GM12865 (cell line): ENCODE measurements at regions not wholly inside any gene's neighbourhood (a gene's known extent, or its start where the extent isn't known, plus 50 kb on each side); places are given as distances from the start of the nearest gene placed in this dataset.

Experiments
- DNase-seq: peaks from one replicate; pipeline ENCODE4 v3.0.0; 2010; ENCODE audit warnings: low read depth
- H3K4me3 ChIP-seq: 2 replicates; pipeline ENCODE4 v1.5.1; 2011; ENCODE audit warnings: mild to moderate bottlenecking, low read depth, low read length, control low read depth
- TF ChIP-seq, protein P1 (sequence below): IDR thresholded peaks from 2 replicates; pipeline ENCODE4 v1.5.1; 2011; ENCODE audit warnings: low read length, control low read depth, low read depth, inconsistent platforms; ENCODE audit not compliant: insufficient read depth; ENCODE audit errors: missing control alignments

DNA sequence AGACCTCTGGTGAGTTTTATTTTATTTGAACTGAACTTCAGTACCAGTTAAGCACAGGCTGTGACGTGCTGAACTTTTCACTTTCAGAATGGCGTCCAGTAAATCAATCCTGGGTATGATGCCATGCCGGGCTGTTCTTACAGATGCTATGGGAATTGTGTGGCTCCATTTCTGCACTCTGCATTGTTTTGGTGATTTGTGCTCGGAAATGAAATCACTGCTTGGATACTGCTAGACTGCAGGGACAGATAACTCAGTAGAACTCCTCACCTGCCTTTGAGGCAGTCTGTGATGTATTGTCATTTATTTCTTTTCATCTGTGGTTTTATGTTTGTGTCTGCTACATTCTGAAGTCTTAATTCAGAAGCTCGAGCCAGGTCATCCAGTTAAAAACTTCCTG, 172.7 kb downstream of the PTPN11 start:
- DNase-seq, result no peak
- H3K4me3 ChIP-seq, result no peak overlapping the region
- TF ChIP-seq, protein P1, sequence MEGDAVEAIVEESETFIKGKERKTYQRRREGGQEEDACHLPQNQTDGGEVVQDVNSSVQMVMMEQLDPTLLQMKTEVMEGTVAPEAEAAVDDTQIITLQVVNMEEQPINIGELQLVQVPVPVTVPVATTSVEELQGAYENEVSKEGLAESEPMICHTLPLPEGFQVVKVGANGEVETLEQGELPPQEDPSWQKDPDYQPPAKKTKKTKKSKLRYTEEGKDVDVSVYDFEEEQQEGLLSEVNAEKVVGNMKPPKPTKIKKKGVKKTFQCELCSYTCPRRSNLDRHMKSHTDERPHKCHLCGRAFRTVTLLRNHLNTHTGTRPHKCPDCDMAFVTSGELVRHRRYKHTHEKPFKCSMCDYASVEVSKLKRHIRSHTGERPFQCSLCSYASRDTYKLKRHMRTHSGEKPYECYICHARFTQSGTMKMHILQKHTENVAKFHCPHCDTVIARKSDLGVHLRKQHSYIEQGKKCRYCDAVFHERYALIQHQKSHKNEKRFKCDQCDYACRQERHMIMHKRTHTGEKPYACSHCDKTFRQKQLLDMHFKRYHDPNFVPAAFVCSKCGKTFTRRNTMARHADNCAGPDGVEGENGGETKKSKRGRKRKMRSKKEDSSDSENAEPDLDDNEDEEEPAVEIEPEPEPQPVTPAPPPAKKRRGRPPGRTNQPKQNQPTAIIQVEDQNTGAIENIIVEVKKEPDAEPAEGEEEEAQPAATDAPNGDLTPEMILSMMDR, result no peak

DNA sequence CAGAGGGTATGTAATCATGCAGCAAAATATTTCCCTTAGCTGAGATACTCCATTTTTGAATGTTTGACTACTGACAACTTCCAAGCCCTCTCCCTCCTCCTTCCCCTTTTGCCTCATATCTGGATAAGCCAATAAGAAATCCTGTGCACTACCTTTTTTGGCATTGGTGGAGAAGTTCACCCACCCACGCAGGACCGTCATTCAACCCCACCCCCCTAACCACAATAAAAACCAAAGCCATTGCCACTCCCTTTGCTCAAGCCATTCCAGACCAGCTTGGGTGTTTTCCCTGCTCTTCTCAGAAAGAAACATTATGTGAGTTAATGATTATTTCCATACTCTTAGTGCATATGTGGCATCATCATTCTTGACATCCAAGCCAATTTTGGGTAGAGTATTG, 176.7 kb downstream of the PTPN11 start:
- no peak for DNase-seq
- TF ChIP-seq, protein P1, result no peak
- no peak overlapping the region for H3K4me3 ChIP-seq

DNA sequence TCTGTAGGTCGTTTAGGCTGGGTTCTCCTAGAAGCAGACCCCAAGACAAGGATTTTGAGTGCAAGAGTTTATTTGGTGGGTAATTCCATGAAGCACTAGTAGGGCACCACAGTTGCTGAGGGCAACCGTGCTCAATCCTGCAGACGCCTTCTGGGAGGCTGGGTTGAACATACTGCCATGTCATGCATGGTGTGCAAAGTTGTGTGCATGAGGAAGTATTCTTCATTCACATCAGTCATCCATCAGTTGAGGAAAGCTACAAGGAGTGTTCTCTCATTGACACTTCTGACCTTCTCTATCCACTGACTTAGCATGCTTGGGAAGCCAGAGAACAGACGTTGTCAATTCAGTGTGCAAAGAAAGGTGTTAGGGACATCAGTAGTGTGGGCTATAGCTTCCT, 179.2 kb downstream of the PTPN11 start:
- TF ChIP-seq, protein P1, result no peak
- DNase-seq, result no peak

DNA sequence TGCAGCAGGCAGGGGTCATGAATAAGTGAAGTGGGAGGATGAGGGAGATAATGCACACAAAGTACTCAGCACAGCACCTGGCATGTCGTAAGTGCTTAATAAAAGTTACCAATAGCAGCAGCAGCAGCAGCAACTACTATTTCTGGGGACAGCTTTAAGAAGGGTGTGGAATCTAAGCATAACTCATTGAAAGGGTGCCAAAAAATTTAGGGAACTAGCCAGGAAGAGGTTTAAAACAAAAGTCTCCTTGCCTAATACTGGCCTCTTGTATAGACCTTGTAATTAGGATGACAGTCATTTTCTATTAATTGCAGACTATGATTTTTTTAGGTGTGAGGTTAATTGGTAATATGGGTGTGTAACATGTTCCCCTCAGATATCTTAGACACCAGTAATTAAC, 179.9 kb downstream of the PTPN11 start:
- TF ChIP-seq, protein P1, result no peak
- H3K4me3 ChIP-seq, result no peak overlapping the region
- DNase-seq, result no peak

More for the DNA sequence above, 179.2 kb downstream of the PTPN11 start:
- H3K4me3 ChIP-seq, result no peak overlapping the region

DNA sequence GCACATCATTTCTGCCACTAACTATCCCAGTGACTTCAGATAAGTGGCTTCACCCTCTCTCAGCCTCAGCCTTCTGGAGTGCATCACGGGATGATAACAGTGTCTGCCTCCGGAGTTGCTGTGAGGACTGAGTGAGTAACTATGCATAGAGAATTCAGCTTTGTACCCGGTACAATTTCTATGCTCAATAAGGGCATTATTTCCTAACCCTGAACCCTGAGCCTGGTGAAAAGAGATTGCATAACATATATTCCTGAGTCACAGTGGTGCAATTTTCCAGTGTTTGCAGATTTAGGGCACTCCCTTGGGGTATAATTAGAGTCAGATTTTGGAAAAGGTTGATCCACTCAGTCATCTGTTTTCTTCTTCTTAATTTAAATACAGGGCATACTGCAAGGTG, 181.1 kb downstream of the PTPN11 start:
- no peak for DNase-seq
- H3K4me3 ChIP-seq, result no peak overlapping the region
- TF ChIP-seq, protein P1, result no peak

DNA sequence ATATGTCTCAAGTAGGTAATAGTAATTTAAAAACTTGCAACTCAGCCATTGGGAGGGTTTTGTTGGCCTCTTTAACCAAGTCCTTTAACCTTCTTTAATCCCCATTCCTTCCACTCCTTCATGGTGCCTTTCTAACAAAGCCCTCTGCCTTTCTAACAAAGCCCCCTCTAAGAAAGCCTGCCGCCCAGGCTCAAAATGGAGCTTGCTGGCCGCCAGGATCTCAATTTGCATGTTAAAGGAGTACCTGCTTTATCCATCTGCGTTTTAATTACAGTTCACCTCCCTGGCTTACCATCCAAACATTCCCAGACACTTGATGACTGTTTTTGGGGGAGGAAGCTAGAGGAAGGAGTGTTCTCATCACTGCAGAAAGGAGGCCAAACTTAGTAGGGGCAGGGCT, 183.4 kb downstream of the PTPN11 start:
- H3K4me3 ChIP-seq, result no peak overlapping the region
- TF ChIP-seq, protein P1, result no peak
- DNase-seq, result no peak

DNA sequence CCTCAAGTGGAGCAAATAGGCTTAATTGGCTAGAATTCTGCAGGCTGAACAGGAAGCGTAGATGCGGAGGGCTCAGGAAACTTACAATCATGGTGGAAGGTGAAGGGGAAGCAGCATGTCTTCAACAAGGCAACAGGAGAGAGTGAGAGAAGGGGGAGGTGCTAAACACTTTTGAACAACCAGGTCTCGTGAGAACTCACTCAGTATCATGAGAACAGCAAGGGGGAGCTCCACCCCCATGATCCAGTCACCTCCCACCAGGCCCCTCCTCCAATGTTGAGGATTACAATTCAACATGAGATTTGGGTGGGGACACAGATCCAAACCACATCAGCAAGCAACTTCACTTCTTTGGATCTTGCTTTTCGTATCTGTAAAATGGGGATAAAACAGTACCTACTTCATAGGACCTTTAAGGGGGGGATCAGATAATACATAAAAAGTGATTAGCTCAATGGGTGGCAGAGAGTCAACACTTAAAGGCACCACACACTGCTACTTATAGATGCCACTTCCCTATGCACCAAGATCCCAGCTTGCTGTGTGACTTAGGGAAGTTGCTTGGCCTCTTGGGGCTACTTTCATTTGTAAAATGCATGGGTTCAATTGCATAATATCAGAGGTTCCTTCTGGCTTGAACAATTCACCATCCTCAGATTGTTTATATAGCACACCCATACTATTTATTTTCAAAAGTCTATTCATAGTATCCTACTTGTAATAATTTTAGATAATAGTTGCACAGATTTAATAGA, 184.8 kb upstream of the RPH3A start:
- H3K4me3 ChIP-seq, result no peak overlapping the region
- TF ChIP-seq, protein P1, result no peak
- no peak for DNase-seq
